SK-N-SH (cell line): ENCODE measurements at regions not wholly inside any gene's neighbourhood (a gene's known extent, or its start where the extent isn't known, plus 50 kb on each side); places are given as distances from the start of the nearest gene placed in this dataset.

Source experiments
- CTCF ChIA-PET: fragments of 300-600, 350-600 bp; formaldehyde crosslinking; extraction: SDS; loops from one replicate; lab custom pipeline; 2021; lab: Yijun Ruan, JAX
- POLR2A ChIA-PET: fragments of 350-600 bp; sonication (Branson Sonifier 250); formaldehyde crosslinking; extraction: SDS; loops from one replicate; lab custom pipeline; 2020; ENCODE audit warnings: antibody characterized with exemption, inconsistent platforms; lab: Yijun Ruan, JAX
- DNase-seq: peaks from one replicate; pipeline ENCODE4 v3.0.0; 2012
- H2AFZ ChIP-seq: fragments of 200-600 bp; sonication (generic); 2 replicates; pipeline ENCODE4 v1.8.1; 2016; ENCODE audit warnings: antibody characterized with exemption, mild to moderate bottlenecking, low read depth
- H3F3A ChIP-seq: fragments of 200-600 bp; sonication (generic); replicated peaks from 2 replicates; pipeline ENCODE3; 2016; ENCODE audit warnings: antibody characterized with exemption, mild to moderate bottlenecking; ENCODE audit not compliant: insufficient read depth
- H3K27ac ChIP-seq, 2 experiments: fragments of 200-500 bp in 1 of 2; fragments of 200-600 bp in 1 of 2; sonication (Bioruptor generic) in 1 of 2; sonication (generic), shearing (Covaris generic) in 1 of 2; 2 replicates each; pipeline versions ENCODE4 v1.5.1 to v1.6.1; 2014 to 2016; ENCODE audit warnings: low read depth in 2 of 2, inconsistent platforms in 1 of 2, low read length in 1 of 2, mild to moderate bottlenecking in 1 of 2, mixed read lengths in 1 of 2
- H3K27me3 ChIP-seq: fragments of 200-600 bp; sonication (generic), shearing (Covaris generic); 2 replicates; pipeline ENCODE4 v1.6.1; 2016; ENCODE audit warnings: mixed run types; ENCODE audit not compliant: insufficient read depth
- H3K36me3 ChIP-seq, 2 experiments: fragments of 200-500 bp in 1 of 2; fragments of 200-600 bp in 1 of 2; sonication (Bioruptor generic) in 1 of 2; sonication (generic) in 1 of 2; replicated peaks in 1 of 2; 2 replicates each; pipeline versions ENCODE3 to v1.5.1; 2014 to 2016; ENCODE audit warnings: low read length in 1 of 2, mild to moderate bottlenecking in 1 of 2; ENCODE audit not compliant: insufficient read depth in 2 of 2, control insufficient read depth in 1 of 2
- H3K4me1 ChIP-seq, 2 experiments: fragments of 200-500 bp in 1 of 2; fragments of 200-600 bp in 1 of 2; sonication (Bioruptor generic) in 1 of 2; sonication (generic), shearing (Covaris generic) in 1 of 2; 2 replicates each; pipeline versions ENCODE4 v1.5.1 to v1.6.1; 2014 to 2016; ENCODE audit warnings: low read depth in 1 of 2, low read length in 1 of 2, mixed run types in 1 of 2; ENCODE audit not compliant: insufficient read depth in 2 of 2, control insufficient read depth in 1 of 2
- H3K4me2 ChIP-seq: fragments of 200-600 bp; sonication (generic), shearing (Covaris generic); 2 replicates; pipeline ENCODE4 v1.6.1; 2017; ENCODE audit warnings: mixed run types
- H3K4me3 ChIP-seq, 2 experiments: fragments of 200-500 bp in 1 of 2; fragments of 200-600 bp in 1 of 2; sonication (Bioruptor generic) in 1 of 2; sonication (generic), shearing (Covaris generic) in 1 of 2; 2 replicates each; pipeline versions ENCODE4 v1.5.1 to v1.8.1; 2014 to 2016; ENCODE audit warnings: low read depth in 2 of 2, inconsistent platforms in 1 of 2, low read length in 1 of 2, mild to moderate bottlenecking in 1 of 2, mixed read lengths in 1 of 2, moderate library complexity in 1 of 2
- H3K79me2 ChIP-seq: fragments of 200-600 bp; sonication (generic); 2 replicates; pipeline ENCODE4 v1.8.1; 2017; ENCODE audit warnings: mild to moderate bottlenecking; ENCODE audit not compliant: insufficient read depth
- H3K9ac ChIP-seq: fragments of 200-600 bp; sonication (generic); 2 replicates; pipeline ENCODE4 v1.6.1; 2017; ENCODE audit warnings: mixed run types
- H3K9me2 ChIP-seq: fragments of 200-600 bp; sonication (generic); 2 replicates; pipeline ENCODE4 v1.6.1; 2017; ENCODE audit warnings: mixed run types
- H3K9me3 ChIP-seq: fragments of 200-600 bp; sonication (generic); 2 replicates; pipeline ENCODE4 v1.6.1; 2017; ENCODE audit warnings: mixed run types, mild to moderate bottlenecking, moderate library complexity
- H4K20me1 ChIP-seq: fragments of 200-600 bp; sonication (generic); 2 replicates; pipeline ENCODE4 v1.6.1; 2017; ENCODE audit warnings: mild to moderate bottlenecking, mixed run types; ENCODE audit not compliant: insufficient read depth
- FOSL2 ChIP-seq: IDR thresholded peaks from 2 replicates; pipeline ENCODE4 v1.4.0; 2012; ENCODE audit warnings: low read depth, mild to moderate bottlenecking, moderate library complexity, borderline replicate concordance
- FOXJ3 ChIP-seq: sonication (generic); formaldehyde crosslinking; IDR thresholded peaks from 2 replicates; pipeline ENCODE4 v1.5.1; 2020; ENCODE audit warnings: mild to moderate bottlenecking, missing genetic modification reagents
- JUND ChIP-seq: IDR thresholded peaks from 2 replicates; pipeline ENCODE4 v1.4.0; 2012
- MXI1 ChIP-seq: IDR thresholded peaks from 2 replicates; pipeline ENCODE4 v1.6.1; 2012; ENCODE audit warnings: mild to moderate bottlenecking, low read depth, low read length, improper control_type of control experiment
- TEAD4 ChIP-seq: IDR thresholded peaks from 2 replicates; pipeline ENCODE4 v1.4.0; 2012; ENCODE audit warnings: mild to moderate bottlenecking, borderline replicate concordance; ENCODE audit not compliant: insufficient read depth
- WGBS: methylation state at CpG from one replicate; pipeline ENCODE4 v1.1.6; 2017; ENCODE audit warnings: low lambda C conversion rate; 5-methylcytosine and 5-hydroxymethylcytosine counted together
- TF ChIP-seq, protein P1 (sequence below): fragments of 150-350 bp; IDR thresholded peaks from 2 replicates; pipeline ENCODE4 v1.6.1; 2016; ENCODE audit warnings: mild to moderate bottlenecking, low read depth, low read length
- TF ChIP-seq, protein P2 (sequence below): fragments of 200-600 bp; sonication (generic); IDR thresholded peaks from 2 replicates; pipeline ENCODE4 v1.6.1; 2017; ENCODE audit warnings: antibody characterized with exemption, mild to moderate bottlenecking, moderate library complexity
- TF ChIP-seq, protein P3 (sequence below): IDR thresholded peaks from 2 replicates; pipeline ENCODE4 v1.4.0; 2012; ENCODE audit warnings: low read depth, borderline replicate concordance
- TF ChIP-seq, protein P4 (sequence below): IDR thresholded peaks from 2 replicates; pipeline ENCODE4; 2012

DNA sequence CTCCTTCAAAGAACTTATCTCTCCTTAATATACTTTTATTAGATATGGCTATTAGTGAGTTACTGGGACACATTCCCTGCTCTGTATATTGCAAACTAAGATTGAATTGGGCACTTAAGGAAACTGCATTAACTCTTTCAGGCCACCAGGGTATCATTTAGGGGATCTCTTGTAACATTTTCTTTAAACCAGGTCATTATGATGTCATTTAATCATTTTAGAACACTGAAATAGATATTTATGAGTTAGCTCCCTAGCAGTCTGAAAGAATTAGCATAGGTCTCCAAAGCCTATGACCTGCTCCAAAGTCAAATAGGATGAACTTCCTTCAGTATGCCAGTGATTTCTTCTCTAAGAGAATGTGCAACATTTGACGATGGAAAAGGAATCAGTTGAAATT is 506.9 kb downstream of the FOXG1 start:
- Histone ChIP-seq H3K9me3 (no peaks in the 10 kb centered on the region), H3K79me2 (no peaks in the 10 kb centered on the region), H3K27ac (no peak overlapping the region), H3K9ac (no peak overlapping the region), H4K20me1 (no peaks in the 10 kb centered on the region), H3K9me2 (no peaks in the 10 kb centered on the region), H3F3A (no peaks in the 10 kb centered on the region), H3K4me3 (no peak overlapping the region), H3K27me3 (no peaks in the 10 kb centered on the region), H3K4me1 (peaks cover 0 to 7% of the 10 kb centered on the region in 2 experiments; a peak in 1 of 4 replicates), H3K4me2 (no peak overlapping the region), H2AFZ (no peak overlapping the region), H3K36me3 (no peaks in the 10 kb centered on the region)
- no peak for TF ChIP-seq MXI1
- TF ChIP-seq FOXJ3 (CRISPR knock-in tag), result no peak
- TF ChIP-seq, protein P1, sequence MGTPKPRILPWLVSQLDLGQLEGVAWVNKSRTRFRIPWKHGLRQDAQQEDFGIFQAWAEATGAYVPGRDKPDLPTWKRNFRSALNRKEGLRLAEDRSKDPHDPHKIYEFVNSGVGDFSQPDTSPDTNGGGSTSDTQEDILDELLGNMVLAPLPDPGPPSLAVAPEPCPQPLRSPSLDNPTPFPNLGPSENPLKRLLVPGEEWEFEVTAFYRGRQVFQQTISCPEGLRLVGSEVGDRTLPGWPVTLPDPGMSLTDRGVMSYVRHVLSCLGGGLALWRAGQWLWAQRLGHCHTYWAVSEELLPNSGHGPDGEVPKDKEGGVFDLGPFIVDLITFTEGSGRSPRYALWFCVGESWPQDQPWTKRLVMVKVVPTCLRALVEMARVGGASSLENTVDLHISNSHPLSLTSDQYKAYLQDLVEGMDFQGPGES, result no peak
- TF ChIP-seq, protein P2, sequence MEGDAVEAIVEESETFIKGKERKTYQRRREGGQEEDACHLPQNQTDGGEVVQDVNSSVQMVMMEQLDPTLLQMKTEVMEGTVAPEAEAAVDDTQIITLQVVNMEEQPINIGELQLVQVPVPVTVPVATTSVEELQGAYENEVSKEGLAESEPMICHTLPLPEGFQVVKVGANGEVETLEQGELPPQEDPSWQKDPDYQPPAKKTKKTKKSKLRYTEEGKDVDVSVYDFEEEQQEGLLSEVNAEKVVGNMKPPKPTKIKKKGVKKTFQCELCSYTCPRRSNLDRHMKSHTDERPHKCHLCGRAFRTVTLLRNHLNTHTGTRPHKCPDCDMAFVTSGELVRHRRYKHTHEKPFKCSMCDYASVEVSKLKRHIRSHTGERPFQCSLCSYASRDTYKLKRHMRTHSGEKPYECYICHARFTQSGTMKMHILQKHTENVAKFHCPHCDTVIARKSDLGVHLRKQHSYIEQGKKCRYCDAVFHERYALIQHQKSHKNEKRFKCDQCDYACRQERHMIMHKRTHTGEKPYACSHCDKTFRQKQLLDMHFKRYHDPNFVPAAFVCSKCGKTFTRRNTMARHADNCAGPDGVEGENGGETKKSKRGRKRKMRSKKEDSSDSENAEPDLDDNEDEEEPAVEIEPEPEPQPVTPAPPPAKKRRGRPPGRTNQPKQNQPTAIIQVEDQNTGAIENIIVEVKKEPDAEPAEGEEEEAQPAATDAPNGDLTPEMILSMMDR, result peak; percentile 33; the same call in 1 of the 2 replicates
- no peak for TF ChIP-seq FOSL2
- TF ChIP-seq TEAD4, result no peak
- TF ChIP-seq JUND, result no peak
- TF ChIP-seq, protein P3, sequence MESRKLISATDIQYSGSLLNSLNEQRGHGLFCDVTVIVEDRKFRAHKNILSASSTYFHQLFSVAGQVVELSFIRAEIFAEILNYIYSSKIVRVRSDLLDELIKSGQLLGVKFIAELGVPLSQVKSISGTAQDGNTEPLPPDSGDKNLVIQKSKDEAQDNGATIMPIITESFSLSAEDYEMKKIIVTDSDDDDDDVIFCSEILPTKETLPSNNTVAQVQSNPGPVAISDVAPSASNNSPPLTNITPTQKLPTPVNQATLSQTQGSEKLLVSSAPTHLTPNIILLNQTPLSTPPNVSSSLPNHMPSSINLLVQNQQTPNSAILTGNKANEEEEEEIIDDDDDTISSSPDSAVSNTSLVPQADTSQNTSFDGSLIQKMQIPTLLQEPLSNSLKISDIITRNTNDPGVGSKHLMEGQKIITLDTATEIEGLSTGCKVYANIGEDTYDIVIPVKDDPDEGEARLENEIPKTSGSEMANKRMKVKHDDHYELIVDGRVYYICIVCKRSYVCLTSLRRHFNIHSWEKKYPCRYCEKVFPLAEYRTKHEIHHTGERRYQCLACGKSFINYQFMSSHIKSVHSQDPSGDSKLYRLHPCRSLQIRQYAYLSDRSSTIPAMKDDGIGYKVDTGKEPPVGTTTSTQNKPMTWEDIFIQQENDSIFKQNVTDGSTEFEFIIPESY, result no peak
- CTCF ChIA-PET, result no interaction called here
- POLR2A ChIA-PET, result no interaction called here
- WGBS, result 16% methylated on average over 1 of the region's 1 CpG
- no peak for DNase-seq

DNA sequence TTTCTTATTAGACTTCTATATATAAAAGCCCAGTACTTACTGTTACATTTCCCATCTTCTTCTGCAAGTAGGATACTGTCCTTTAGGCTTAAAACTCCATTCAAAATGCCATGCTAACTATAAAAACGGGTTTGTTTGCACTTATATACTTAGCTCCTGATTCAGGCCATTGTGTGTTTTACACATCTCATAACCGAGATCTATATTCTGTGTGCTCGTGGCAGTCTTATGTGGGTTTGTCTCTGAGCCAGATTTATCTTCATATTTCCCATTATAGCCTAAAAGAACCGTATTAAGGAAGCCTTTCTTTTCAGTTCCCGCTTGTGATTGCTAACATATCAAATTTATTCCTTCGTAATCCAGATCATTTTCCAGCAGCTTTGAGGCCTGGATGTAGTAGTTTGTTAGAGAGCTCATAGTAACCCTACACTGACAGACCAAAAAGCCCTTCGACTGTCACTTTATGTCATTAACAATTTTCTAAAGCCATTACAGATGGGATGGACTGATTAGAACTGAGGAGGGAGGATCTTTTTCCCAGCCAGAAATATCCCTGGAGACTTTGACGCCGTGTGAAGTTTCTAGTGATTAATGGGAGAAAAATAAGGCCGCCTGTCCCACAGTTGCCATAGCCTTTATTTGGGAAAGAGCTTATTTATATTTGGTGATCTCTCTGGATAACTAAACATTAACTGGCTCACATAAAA is 508.5 kb downstream of the FOXG1 start:
- 19% methylated on average over 10 of the region's 10 CpGs for WGBS
- Histone ChIP-seq H3K36me3 (no peaks in the 10 kb centered on the region), H3K9me2 (no peaks in the 10 kb centered on the region), H4K20me1 (no peaks in the 10 kb centered on the region), H2AFZ (peak overlapping the region; percentile 82), H3K79me2 (no peaks in the 10 kb centered on the region), H3K4me1 (peaks cover 0 to 7% of the 10 kb centered on the region in 2 experiments; a peak in 1 of 4 replicates), H3F3A (no peaks in the 10 kb centered on the region), H3K9ac (no peak overlapping the region), H3K27me3 (no peaks in the 10 kb centered on the region), H3K9me3 (no peaks in the 10 kb centered on the region), H3K27ac (peak overlapping the region in 1 of 2 experiments; percentile 6; a peak in 1 of 4 replicates), H3K4me3 (no peak overlapping the region), H3K4me2 (peak overlapping the region; percentile 14; the same call in 1 of the 2 replicates)
- ChIA-PET POLR2A (no interaction called here), CTCF (no interaction called here)
- DNase-seq, result no peak
- TF ChIP-seq, protein P4, sequence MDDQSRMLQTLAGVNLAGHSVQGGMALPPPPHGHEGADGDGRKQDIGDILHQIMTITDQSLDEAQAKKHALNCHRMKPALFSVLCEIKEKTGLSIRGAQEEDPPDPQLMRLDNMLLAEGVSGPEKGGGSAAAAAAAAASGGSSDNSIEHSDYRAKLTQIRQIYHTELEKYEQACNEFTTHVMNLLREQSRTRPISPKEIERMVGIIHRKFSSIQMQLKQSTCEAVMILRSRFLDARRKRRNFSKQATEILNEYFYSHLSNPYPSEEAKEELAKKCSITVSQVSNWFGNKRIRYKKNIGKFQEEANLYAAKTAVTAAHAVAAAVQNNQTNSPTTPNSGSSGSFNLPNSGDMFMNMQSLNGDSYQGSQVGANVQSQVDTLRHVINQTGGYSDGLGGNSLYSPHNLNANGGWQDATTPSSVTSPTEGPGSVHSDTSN, result 0 out of 2 replicates have a peak, but pooled peaks have one; percentile 12
- TF ChIP-seq FOXJ3 (CRISPR knock-in tag), result no peak
